CD4-positive, alpha-beta memory T cell (primary cell): ENCODE measurements at regions not wholly inside any gene's neighbourhood (a gene's known extent, or its start where the extent isn't known, plus 50 kb on each side); places are given as distances from the start of the nearest gene placed in this dataset.

Experiments
- CTCF ChIA-PET: fragments of 350-600 bp; sonication (Branson Sonifier 250); formaldehyde crosslinking; loops from one replicate; lab custom pipeline; 2021; ENCODE audit warnings: inconsistent platforms; ENCODE audit not compliant: partially characterized antibody; lab: Charles Lee
- POLR2A ChIA-PET: fragments of 350-600 bp; sonication (Branson Sonifier 250); formaldehyde crosslinking; loops from one replicate; lab custom pipeline; 2021; ENCODE audit not compliant: partially characterized antibody; lab: Charles Lee
- DNase-seq, 5 donors: peaks; one replicate each; pipeline versions ENCODE4 v3.0.0 to v3.0.0-alpha.2; 2020 to 2022; ENCODE audit warnings: mixed read lengths in 1 of 5
- H3K27ac ChIP-seq: one replicate; pipeline ENCODE4 v1.7.0; 2013; ENCODE audit warnings: low read depth, low read length
- H3K27me3 ChIP-seq: 2 replicates; pipeline ENCODE4 v1.7.0; 2013; ENCODE audit warnings: mild to moderate bottlenecking, low read length, moderate library complexity; ENCODE audit not compliant: insufficient read depth
- H3K36me3 ChIP-seq: 2 replicates; pipeline ENCODE4 v1.7.0; 2013; ENCODE audit warnings: mild to moderate bottlenecking, low read length, moderate library complexity; ENCODE audit not compliant: insufficient read depth
- H3K4me1 ChIP-seq: 2 replicates; pipeline ENCODE4 v1.7.0; 2013; ENCODE audit warnings: mild to moderate bottlenecking, low read length, moderate library complexity; ENCODE audit not compliant: insufficient read depth
- H3K4me3 ChIP-seq, 2 donors: one replicate each; pipeline ENCODE4 v1.7.0; 2013; ENCODE audit warnings: low read length in 2 of 2, mild to moderate bottlenecking in 1 of 2
- H3K9me3 ChIP-seq, 2 donors: one replicate each; pipeline ENCODE4 v1.7.0; 2013; ENCODE audit warnings: low read length in 2 of 2, control low read depth in 1 of 2; ENCODE audit not compliant: control insufficient read depth in 1 of 2
- H3K27ac Mint-ChIP-seq, 7 donors: one replicate each; pipeline ENCODE4 v1.8.0; 2020 to 2021; ENCODE audit warnings: mixed read lengths in 7 of 7, mild to moderate bottlenecking in 6 of 7, inconsistent platforms in 3 of 7, moderate library complexity in 3 of 7
- H3K27me3 Mint-ChIP-seq, 2 donors: one replicate each; pipeline ENCODE4 v1.8.0; 2020 to 2021; ENCODE audit warnings: mixed read lengths in 2 of 2
- H3K36me3 Mint-ChIP-seq, 2 donors: one replicate each; pipeline ENCODE4 v1.8.0; 2020 to 2021; ENCODE audit warnings: mixed read lengths in 2 of 2, inconsistent platforms in 1 of 2, mild to moderate bottlenecking in 1 of 2
- H3K4me1 Mint-ChIP-seq, 4 donors: one replicate each; pipeline ENCODE4 v1.8.0; 2020 to 2021; ENCODE audit warnings: mixed read lengths in 4 of 4, mild to moderate bottlenecking in 1 of 4
- H3K4me3 Mint-ChIP-seq, 8 donors: one replicate each; pipeline ENCODE4 v1.8.0; 2020 to 2021; ENCODE audit warnings: mixed read lengths in 8 of 8, mild to moderate bottlenecking in 7 of 8, moderate library complexity in 6 of 8, inconsistent platforms in 3 of 8
- H3K9me3 Mint-ChIP-seq, 8 donors: one replicate each; pipeline ENCODE4 v1.8.0; 2020 to 2021; ENCODE audit warnings: mixed read lengths in 8 of 8, mild to moderate bottlenecking in 5 of 8, inconsistent platforms in 3 of 8, moderate library complexity in 1 of 8
- intact Hi-C: fragments of 100-400 bp; cut with micrococcal nuclease; formaldehyde crosslinking; loops from one replicate; pipeline ENCODE4 v1.15.1; 2023

DNA sequence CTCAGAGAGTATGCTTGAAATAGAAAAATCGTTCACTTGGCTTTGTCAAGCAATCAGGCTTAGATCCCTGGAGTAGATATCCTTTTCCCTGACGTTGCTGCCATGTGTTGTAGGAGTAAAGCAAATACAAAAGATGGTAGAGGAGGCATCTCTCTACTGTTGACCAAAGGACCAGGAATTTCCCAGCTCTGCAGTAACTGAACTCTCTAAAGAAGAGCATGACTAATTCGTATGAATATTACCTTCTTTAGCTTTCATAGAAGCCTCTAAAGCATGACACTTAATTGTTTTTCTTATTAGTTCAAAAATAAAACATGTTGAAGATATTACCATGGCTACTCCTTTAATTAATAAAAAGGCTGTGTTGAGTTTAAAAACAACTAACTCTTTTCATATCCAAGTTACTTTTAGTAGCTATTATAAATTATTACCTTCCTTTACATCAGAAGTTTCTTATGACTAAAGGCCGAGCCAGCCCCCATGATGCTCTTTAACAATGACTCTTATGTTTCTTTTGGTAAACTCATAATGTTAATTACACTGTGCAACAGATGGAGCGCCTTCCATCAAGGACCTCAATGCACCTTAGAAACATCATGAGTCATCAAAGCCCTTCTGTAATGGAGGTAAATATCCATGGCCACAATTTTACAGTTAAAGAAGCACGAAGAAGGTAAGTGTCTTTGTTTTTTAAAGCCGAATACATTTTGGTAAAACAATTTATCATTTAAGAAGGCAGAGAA is 352.4 kb downstream of the KLF5 start:
- Mint-ChIP-seq H3K36me3 (no peaks in the 10 kb centered on the region), H3K27ac (no peak overlapping the region), H3K4me3 (no peak overlapping the region), H3K27me3 (no peaks in the 10 kb centered on the region), H3K4me1 (peaks cover 0 to 2% (median 0%) of the 10 kb centered on the region in 4 donors), H3K9me3 (peaks cover 0 to 2% (median 0%) of the 10 kb centered on the region in 8 donors)
- no peaks in the 10 kb centered on the region for H3K36me3 ChIP-seq
- POLR2A ChIA-PET, result no interaction called here
- DNase-seq, result no peak
- no peak overlapping the region for H3K4me3 ChIP-seq
- intact Hi-C loops, result no loop called here
- no peaks in the 10 kb centered on the region for H3K4me1 ChIP-seq
- no peaks in the 10 kb centered on the region for H3K9me3 ChIP-seq
- CTCF ChIA-PET, result no interaction called here
- no peak overlapping the region for H3K27ac ChIP-seq
- no peaks in the 10 kb centered on the region for H3K27me3 ChIP-seq

DNA sequence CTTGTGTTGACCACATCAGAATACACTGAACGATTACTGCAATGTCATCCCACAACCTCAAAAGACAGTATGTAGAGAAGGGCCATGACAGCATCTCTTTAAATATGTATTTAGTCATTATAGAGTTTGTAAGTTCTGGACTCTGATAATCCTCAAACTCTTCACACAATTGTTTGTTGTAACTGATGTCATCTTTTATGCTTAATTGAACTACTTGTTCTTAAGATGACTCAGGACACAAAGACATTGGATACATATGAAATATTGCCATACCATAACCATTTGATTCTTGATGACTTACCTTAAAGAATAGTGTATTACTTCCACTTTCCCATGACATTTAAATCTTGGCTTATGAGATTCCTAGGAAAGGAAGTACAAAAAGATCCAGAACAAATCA is 347.6 kb downstream of the KLF5 start:
- POLR2A ChIA-PET, result no interaction called here
- no peak overlapping the region for H3K4me3 ChIP-seq
- Mint-ChIP-seq H3K9me3 (peaks cover 0 to under 1% (median 0%) of the 10 kb centered on the region in 8 donors), H3K36me3 (no peaks in the 10 kb centered on the region), H3K4me1 (peaks cover 0 to under 1% (median 0%) of the 10 kb centered on the region in 4 donors), H3K27me3 (no peaks in the 10 kb centered on the region), H3K27ac (no peak overlapping the region), H3K4me3 (no peak overlapping the region)
- H3K27me3 ChIP-seq, result no peaks in the 10 kb centered on the region
- intact Hi-C loops, result no loop called here
- CTCF ChIA-PET, result no interaction called here
- H3K4me1 ChIP-seq, result no peaks in the 10 kb centered on the region
- no peaks in the 10 kb centered on the region for H3K9me3 ChIP-seq
- no peaks in the 10 kb centered on the region for H3K36me3 ChIP-seq
- DNase-seq, result no peak
- no peak overlapping the region for H3K27ac ChIP-seq

DNA sequence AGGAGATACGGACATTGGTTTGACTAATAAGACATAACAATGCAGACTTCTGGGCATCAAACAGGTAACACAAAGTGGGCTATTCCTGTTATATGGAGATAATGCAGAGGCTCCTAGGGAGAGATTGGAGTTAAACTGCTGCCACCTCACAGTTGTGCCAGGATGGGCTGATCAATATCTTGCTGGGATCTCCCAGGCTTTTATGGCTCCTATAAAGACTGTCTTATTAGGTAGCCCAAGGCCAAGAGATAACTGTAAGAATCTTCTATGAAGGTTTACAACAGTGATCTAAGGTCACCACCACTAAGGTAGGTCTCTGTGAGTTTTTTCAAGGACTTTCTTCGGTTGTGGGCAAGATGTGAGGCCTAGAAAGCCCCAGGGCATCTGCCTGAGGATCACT is 345.8 kb downstream of the KLF5 start:
- Histone ChIP-seq H3K4me1 (no peaks in the 10 kb centered on the region), H3K27me3 (no peaks in the 10 kb centered on the region), H3K27ac (no peak overlapping the region), H3K36me3 (no peaks in the 10 kb centered on the region), H3K9me3 (no peaks in the 10 kb centered on the region), H3K4me3 (no peak overlapping the region)
- intact Hi-C loops, result no loop called here
- Mint-ChIP-seq H3K27me3 (no peaks in the 10 kb centered on the region), H3K36me3 (no peaks in the 10 kb centered on the region), H3K9me3 (no peaks in the 10 kb centered on the region), H3K4me1 (no peaks in the 10 kb centered on the region), H3K4me3 (no peak overlapping the region), H3K27ac (no peak overlapping the region)
- POLR2A ChIA-PET, result no interaction called here
- CTCF ChIA-PET, result no interaction called here
- DNase-seq, result no peak

DNA sequence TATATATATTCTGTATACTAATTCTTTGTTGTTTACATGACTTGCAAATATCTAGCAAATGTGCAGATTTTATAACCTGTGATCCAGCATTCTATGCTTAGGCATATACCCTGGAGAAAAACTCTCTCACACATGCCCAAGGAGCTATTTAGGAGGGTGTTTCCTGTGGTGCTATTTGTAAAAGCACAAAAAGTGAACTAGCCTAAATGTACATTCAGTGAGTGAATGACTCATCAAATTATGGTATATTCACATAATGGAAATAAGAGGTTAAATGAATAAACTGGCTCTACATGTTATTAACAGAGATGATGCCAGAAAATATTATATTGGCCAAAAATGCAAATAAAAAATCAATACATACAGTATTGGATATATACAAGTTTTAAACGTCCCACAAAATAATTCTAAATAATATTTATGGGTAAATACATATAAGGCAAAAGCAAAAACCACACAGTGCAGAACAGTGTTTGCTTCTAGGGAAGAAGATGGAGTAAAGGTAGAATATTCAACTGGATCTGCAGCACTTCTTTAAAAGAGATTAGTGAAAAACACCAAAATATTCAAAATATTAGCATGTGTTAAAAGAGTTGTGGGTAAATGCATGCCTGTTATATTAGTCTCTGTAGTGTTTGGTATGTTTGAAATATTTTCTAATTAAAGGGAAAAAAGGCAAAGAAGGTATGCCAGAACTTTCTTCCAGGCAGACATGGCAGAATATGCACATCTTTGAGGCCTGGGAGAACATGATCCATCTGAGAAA is 344.7 kb downstream of the KLF5 start:
- Mint-ChIP-seq H3K27ac (no peak overlapping the region), H3K36me3 (no peaks in the 10 kb centered on the region)
- POLR2A ChIA-PET, result no interaction called here

DNA sequence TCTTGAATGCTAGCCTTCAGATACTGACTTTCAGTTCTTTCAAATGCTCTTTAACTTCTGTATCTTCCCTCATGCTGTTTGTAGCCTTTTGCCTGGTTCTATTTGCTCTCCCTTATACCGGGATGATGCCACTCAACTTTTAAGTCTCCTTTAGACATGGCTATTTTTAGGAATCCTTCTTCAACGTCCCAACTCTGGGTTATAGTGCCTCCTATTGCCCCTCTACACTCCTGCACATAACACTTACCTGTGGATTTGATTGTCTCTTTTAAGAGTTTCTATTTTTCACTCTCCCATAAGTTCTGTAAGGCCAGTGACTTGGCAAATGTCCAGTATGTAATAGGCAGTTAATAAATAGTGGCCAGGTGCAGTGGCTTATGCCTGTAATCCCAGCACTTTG is 343.0 kb downstream of the KLF5 start:
- H3K4me1 Mint-ChIP-seq, result no peaks in the 10 kb centered on the region
- no peaks in the 10 kb centered on the region for H3K9me3 Mint-ChIP-seq
- CTCF ChIA-PET, result no interaction called here
- Histone ChIP-seq H3K4me1 (no peaks in the 10 kb centered on the region), H3K27ac (no peak overlapping the region), H3K36me3 (no peaks in the 10 kb centered on the region), H3K4me3 (no peak overlapping the region), H3K27me3 (no peaks in the 10 kb centered on the region), H3K9me3 (no peaks in the 10 kb centered on the region)
- H3K27ac Mint-ChIP-seq, result no peak overlapping the region
- no peak for DNase-seq
- no peak overlapping the region for H3K4me3 Mint-ChIP-seq
- POLR2A ChIA-PET, result no interaction called here
- H3K36me3 Mint-ChIP-seq, result no peaks in the 10 kb centered on the region
- intact Hi-C loops, result no loop called here
- H3K27me3 Mint-ChIP-seq, result no peaks in the 10 kb centered on the region

More for the DNA sequence above, 344.7 kb downstream of the KLF5 start:
- DNase-seq, result no peak
- H3K4me1 Mint-ChIP-seq, result no peaks in the 10 kb centered on the region
- no peak overlapping the region for H3K4me3 ChIP-seq
- no peaks in the 10 kb centered on the region for H3K27me3 ChIP-seq
- intact Hi-C loops, result no loop called here
- no peaks in the 10 kb centered on the region for H3K9me3 ChIP-seq
- CTCF ChIA-PET, result no interaction called here
- H3K4me3 Mint-ChIP-seq, result no peak overlapping the region
- no peaks in the 10 kb centered on the region for H3K27me3 Mint-ChIP-seq
- H3K4me1 ChIP-seq, result no peaks in the 10 kb centered on the region
- H3K27ac ChIP-seq, result no peak overlapping the region
- no peaks in the 10 kb centered on the region for H3K36me3 ChIP-seq
- no peaks in the 10 kb centered on the region for H3K9me3 Mint-ChIP-seq

DNA sequence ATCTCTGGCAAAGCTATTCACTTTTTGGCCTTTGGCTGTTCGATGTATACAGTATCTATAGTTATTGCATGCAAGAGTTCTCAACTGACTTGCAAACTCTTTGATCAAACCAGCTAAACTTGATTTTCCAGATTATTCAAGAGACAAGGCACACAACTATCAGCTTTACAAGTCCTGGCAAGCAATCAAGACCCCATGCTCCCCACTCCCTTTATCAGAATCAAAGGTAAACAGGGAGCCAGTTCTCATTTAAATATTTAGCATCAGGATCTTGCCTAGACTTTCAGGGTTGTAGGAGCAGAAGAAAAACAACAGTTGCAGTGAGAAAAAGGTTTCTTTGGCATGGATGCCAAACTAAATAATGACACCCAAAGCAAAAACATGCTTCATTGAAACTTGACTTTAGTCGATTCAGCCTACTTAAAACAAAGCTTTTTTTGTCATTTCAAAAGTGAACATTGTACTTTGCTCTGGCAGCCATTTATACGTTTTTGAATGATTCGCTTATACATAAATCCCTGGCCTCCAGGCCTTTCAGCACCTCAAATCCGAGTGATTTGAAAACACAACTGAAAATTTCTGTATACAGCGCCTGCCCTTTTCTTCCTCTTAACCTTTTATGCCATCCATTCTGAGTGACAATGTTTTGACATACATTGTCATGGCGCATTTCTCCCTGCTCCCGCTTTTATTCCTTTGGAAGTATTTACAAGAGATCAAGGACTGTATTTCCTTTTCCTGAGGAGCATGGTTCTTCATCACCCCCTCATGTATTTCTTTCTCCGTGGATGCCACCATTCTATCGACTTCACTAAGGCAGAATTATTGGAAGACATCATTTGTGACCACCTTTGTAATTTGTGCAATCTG is 340.8 kb downstream of the KLF5 start:
- Mint-ChIP-seq H3K4me1 (no peaks in the 10 kb centered on the region), H3K27me3 (peaks cover 0 to under 1% of the 10 kb centered on the region in 2 donors), H3K4me3 (no peak overlapping the region), H3K9me3 (peaks cover 0 to 1% (median 0%) of the 10 kb centered on the region in 8 donors), H3K27ac (no peak overlapping the region), H3K36me3 (no peaks in the 10 kb centered on the region)
- H3K4me3 ChIP-seq, result no peak overlapping the region
- no peak for DNase-seq
- H3K36me3 ChIP-seq, result no peaks in the 10 kb centered on the region
- H3K4me1 ChIP-seq, result no peaks in the 10 kb centered on the region
- ChIA-PET CTCF (no interaction called here), POLR2A (no interaction called here)
- H3K27ac ChIP-seq, result no peak overlapping the region
- intact Hi-C loops, result no loop called here
- no peaks in the 10 kb centered on the region for H3K9me3 ChIP-seq
- no peaks in the 10 kb centered on the region for H3K27me3 ChIP-seq
